Amygdala (tissue), 56 donors: ENCODE measurements at regions not wholly inside any gene's neighbourhood (a gene's known extent, or its start where the extent isn't known, plus 50 kb on each side); places are given as distances from the start of the nearest gene placed in this dataset.

Experiments used
- DNase-seq, 56 donors: peaks; one replicate each; lab custom pipeline; 2025; lab: John Stamatoyannopoulos, UW

DNA sequence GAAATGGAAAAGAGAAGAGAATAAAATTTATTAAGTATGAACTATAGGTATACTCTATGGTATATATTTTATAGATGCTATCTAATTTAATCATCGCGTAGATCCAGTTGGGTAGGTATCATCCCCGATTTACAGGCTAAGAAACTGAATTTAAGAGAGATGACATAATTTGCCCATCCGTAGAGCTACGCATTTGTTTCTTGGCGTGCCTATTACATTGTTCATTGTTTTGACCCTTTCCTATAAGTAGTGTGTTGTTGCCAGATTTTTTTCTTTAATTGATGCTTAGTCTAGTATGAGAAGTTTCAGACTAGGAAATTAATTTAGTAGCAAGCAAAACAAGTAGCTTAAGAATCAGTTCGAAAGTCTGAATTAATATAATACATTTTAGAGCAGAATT lies 205.7 kb upstream of the NPSR1 start:
- DNase-seq, result no peak

DNA sequence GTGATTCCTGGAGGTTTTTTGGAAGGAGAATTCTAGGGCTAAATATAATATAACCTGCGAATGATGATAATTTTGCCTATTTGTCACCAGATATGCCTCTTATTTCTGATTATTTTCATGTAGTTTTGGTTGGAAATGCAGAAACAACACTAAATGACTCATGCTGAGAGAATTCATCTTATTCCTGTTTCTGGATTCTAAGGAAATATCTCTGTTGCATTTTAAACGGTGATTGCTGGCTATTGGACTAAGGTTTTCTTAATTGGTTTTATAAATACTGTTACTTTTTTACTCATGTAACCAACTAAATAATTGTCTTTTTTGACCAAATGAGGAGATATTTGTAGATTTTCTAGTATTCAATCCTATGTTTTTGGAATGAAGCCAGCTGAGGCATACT lies 204.9 kb upstream of the NPSR1 start:
- no peak for DNase-seq

DNA sequence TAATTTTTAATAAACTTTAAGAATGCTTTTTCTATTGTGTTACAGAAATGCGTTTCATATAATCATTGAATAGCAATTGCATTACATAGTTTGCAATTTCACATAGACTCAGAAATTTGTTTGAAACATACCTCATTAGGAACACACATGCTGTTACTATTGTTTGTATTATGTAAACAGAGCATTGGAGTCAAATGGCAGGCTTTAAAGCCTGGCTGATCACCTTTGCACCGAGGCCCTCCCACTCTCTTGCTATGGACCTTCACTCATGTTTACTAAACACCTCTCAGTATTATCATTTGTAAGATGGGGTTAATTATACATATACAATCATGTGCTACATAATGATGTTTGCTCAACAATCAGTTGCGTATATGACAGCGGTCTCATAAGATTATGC lies 203.6 kb upstream of the NPSR1 start:
- no peak for DNase-seq

DNA sequence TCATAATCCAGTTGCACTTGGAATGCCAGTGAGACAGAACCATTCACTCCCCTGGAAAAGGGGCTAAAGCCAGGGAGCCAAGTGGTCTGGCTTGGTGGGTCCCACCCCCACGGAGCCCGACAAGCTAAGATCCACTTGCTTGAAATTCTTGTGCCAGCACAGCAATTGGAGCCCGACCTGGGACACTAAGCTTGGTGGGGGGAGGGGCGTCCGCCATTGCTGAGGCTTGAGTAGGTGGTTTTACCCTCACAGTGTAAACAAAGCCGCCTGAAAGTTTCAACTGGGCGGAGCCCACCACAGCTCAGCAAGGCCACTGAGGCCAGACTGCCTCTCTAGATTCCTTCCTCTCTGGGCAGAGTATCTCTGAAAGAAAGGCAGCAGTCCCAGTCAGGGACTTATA lies 200.7 kb upstream of the NPSR1 start:
- no peak for DNase-seq

GRCh38 chr7:34463830-34464229 lies 194.2 kb upstream of the NPSR1 start:
- DNase-seq, result no peak

DNA sequence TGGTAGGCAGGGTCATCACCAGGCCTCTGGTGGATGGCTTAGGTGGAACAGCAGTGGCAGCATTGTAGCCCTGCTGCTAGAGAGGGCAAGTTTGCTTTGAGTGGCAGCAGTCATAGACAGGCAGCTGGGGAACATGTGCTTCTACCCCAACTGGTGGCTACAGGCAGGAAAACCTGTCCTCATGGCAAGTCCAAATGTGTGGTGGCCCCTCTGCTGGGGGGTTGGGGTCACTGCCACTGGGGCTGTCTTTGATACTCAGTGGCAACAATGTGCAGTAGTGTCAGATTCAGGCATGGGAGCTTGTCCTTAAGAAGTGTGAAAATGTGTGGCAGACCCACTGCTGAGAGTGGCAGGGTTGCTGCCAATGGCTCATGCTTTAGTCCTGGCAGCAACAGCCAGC lies 186.2 kb upstream of the NPSR1 start:
- DNase-seq, result no peak

DNA sequence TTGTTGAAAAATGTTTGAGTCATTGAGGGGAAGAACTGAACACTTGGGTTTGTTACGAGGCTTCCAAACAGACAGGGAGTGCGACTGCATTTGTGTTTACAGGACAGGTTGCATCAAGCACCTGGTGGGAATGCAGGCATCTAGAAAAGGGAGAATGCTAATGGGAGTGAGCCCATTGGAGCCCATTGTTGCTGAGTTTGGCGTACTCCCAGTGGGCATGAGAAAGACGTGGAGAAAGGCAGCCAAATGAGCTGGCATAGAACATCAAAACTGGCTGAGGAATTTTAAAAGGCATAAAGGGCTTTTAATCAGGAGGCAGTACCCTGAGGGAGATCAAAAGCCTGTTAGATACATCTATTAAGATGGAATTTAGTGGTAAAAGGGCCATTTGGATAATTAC lies 171.6 kb upstream of the NPSR1 start:
- DNase-seq, result peak in 21 of 56 donors; percentile 1 to 46 (median 7)

- no peak for DNase-seq
Measured at GRCh38 chr7:34487391-34488115, 170.5 kb upstream of the NPSR1 start.

- no peak for DNase-seq
Measured at GRCh38 chr7:34488766-34489165, 169.3 kb upstream of the NPSR1 start.

- DNase-seq, result no peak
Measured at GRCh38 chr7:34491899-34492298, 166.1 kb upstream of the NPSR1 start.

DNA sequence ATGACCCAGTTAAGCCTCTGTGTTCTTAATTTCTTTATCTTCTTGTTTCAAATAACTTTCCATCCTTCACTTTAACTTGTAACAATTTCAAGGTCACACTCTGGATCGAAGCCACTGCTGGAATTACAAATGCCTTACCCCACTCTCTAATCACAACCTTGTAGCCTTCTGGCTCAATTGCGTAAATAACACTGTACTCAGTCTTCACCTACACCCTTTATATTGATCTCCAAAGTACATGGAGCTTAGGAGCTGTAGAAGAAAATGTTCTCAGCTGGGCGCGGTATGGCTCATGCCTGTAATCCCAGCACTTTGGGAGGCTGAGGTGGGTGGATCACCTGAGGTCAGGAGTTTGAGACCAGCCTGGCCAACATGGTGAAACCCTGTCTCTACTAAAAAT lies 164.3 kb upstream of the NPSR1 start:
- no peak for DNase-seq

GRCh38 chr7:34497153-34497777 lies 160.8 kb upstream of the NPSR1 start:
- no peak for DNase-seq

DNA sequence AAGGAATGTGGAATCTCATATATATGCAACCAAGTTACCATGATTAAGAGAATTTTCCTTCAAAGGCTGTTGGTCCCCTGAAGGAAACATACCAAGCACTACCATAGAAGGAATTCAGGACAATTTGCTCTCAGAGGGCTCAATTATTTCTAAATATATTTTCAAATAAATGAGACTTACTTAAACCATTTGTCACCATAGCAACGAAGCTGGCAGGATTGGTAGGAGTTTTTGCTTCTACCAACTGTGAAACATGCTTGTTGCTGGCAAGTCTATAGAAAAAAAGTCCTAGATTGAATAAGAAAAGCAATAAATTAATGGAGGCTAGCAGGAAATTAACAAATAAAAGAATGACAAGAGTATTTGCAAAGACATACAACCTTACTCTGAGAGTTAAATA lies 156.9 kb upstream of the NPSR1 start:
- peak in 11 of 56 donors; percentile 2 to 26 (median 14) for DNase-seq

GRCh38 chr7:34507191-34507590 lies 150.8 kb upstream of the NPSR1 start:
- DNase-seq, result no peak

- DNase-seq, result no peak
Measured at GRCh38 chr7:34523226-34523918, 134.6 kb upstream of the NPSR1 start.

DNA sequence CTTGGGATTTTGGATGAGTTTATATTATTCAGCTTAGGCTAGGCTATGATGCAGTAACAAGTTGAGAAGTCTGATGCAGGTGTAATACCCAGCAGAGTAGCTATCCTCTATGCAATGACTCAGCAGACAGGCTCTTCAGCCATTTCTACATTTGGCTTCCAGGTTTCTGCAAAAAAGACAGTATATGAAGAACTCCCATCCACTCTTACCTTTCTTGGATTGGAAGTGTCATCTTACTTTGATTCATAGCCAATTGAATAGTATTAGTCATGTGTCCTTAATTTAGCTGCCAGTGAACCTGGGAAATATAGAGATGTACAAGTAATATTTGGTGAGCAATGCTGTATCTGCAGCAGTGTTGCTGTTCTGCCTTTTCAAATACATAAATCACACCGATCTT lies 127.8 kb upstream of the NPSR1 start:
- no peak for DNase-seq

- no peak for DNase-seq
Measured at GRCh38 chr7:34539003-34539402, 119.0 kb upstream of the NPSR1 start.

GRCh38 chr7:34544621-34545020 lies 113.4 kb upstream of the NPSR1 start:
- no peak for DNase-seq

GRCh38 chr7:34550996-34551395 lies 107.0 kb upstream of the NPSR1 start:
- DNase-seq, result no peak

GRCh38 chr7:34552502-34552901 lies 105.5 kb upstream of the NPSR1 start:
- no peak for DNase-seq

DNA sequence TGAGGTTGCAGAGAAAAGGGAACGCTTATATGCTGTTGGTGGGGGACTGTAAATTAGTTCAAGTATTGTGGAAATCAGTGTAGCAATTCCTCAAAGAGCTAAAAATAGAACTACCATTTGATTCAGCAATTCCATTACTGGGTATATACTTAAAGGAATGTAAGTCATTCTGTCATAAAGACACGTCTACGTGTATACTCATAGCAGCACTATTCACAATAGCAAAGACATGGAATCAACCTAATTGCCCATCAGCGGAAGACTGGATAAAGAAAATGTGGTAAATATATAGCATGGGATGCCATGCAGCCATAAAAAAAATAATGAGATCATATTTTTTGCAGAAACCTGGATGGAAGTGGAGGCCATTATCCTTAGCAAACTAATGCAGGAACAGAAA lies 100.0 kb upstream of the NPSR1 start:
- DNase-seq, result no peak

GRCh38 chr7:34564091-34564490 lies 93.9 kb upstream of the NPSR1 start:
- no peak for DNase-seq
